IMR-90 (cell line): ENCODE measurements at regions not wholly inside any gene's neighbourhood (a gene's known extent, or its start where the extent isn't known, plus 50 kb on each side); places are given as distances from the start of the nearest gene placed in this dataset.

Experiments
- ATAC-seq: fragments of 200-7000 bp; cut with Tn5 transposase; 2 replicates; pipeline ENCODE4 v1.9.1; 2020; ENCODE audit warnings: low read depth, mild to moderate bottlenecking, moderate library complexity
- BruUV-seq: library from RNA; stranded (reverse); fragments of 400-500 nt; replicated peaks from 2 replicates; lab custom pipeline; 2021; lab: Mats Ljungman, UMichigan
- CTCF ChIA-PET: fragments of 300-600 bp; formaldehyde crosslinking; extraction: SDS; loops from one replicate; lab custom pipeline; 2021; ENCODE audit warnings: antibody characterized with exemption; lab: Yijun Ruan, JAX
- POLR2A ChIA-PET: fragments of 300-600 bp; sonication (Branson Sonifier 250); formaldehyde crosslinking; loops from one replicate; lab custom pipeline; 2022; ENCODE audit warnings: antibody characterized with exemption; ENCODE audit not compliant: unreplicated experiment; lab: Charles Lee
- DNase-seq: peaks from one replicate; pipeline ENCODE4 v3.0.0; 2013
- H2AFZ ChIP-seq: replicated peaks from 2 replicates; pipeline ENCODE3; 2013; ENCODE audit warnings: low read length, mild to moderate bottlenecking; ENCODE audit not compliant: poor library complexity
- H2AK5ac ChIP-seq: 2 replicates; pipeline ENCODE4 v1.6.1; 2013; ENCODE audit warnings: low read depth, low read length, inconsistent platforms
- H2AK9ac ChIP-seq: replicated peaks from 2 replicates; pipeline ENCODE3; 2013; ENCODE audit warnings: mild to moderate bottlenecking, low read depth, low read length, moderate library complexity; ENCODE audit not compliant: poor library complexity
- H2BK120ac ChIP-seq: 2 replicates; pipeline ENCODE4 v1.6.1; 2013; ENCODE audit warnings: low read depth, low read length, inconsistent platforms
- H2BK15ac ChIP-seq: 3 replicates; pipeline ENCODE4 v1.6.1; 2013; ENCODE audit warnings: low read depth, low read length, inconsistent platforms
- H2BK20ac ChIP-seq: 2 replicates; pipeline ENCODE4 v1.6.1; 2013; ENCODE audit warnings: low read depth, mild to moderate bottlenecking, inconsistent platforms, low read length, moderate library complexity
- H2BK5ac ChIP-seq: 2 replicates; pipeline ENCODE4 v1.6.1; 2013; ENCODE audit warnings: mild to moderate bottlenecking, low read depth, low read length, inconsistent platforms; ENCODE audit not compliant: poor library complexity, severe bottlenecking
- H3K14ac ChIP-seq: replicated peaks from 2 replicates; pipeline ENCODE4 v1.6.1; 2013; ENCODE audit warnings: low read depth, low read length, inconsistent platforms
- H3K18ac ChIP-seq: 2 replicates; pipeline ENCODE4 v1.6.1; 2013; ENCODE audit warnings: low read depth, low read length, control low read depth
- H3K23ac ChIP-seq: 2 replicates; pipeline ENCODE4 v1.6.1; 2013; ENCODE audit warnings: low read depth, low read length, inconsistent platforms
- H3K27ac ChIP-seq: 2 replicates; pipeline ENCODE4 v1.5.1; 2013; ENCODE audit warnings: mild to moderate bottlenecking, control low read depth, low read length; ENCODE audit not compliant: insufficient read depth
- H3K27me3 ChIP-seq: 2 replicates; pipeline ENCODE4 v1.6.1; 2013; ENCODE audit warnings: low read length; ENCODE audit not compliant: control insufficient read depth, insufficient read depth
- H3K36me3 ChIP-seq: 2 replicates; pipeline ENCODE4 v1.6.1; 2013; ENCODE audit warnings: low read length, mixed read lengths; ENCODE audit not compliant: control insufficient read depth, insufficient read depth
- H3K4ac ChIP-seq: 2 replicates; pipeline ENCODE4 v1.6.1; 2013; ENCODE audit warnings: low read depth, low read length, inconsistent platforms
- H3K4me1 ChIP-seq: 2 replicates; pipeline ENCODE4 v1.6.1; 2013; ENCODE audit warnings: low read length, mixed read lengths; ENCODE audit not compliant: control insufficient read depth, insufficient read depth
- H3K4me2 ChIP-seq: 2 replicates; pipeline ENCODE4 v1.6.1; 2013; ENCODE audit warnings: low read depth, mild to moderate bottlenecking, control low read depth, low read length, moderate library complexity
- H3K4me3 ChIP-seq: 2 replicates; pipeline ENCODE4 v1.5.1; 2013; ENCODE audit warnings: low read depth, mild to moderate bottlenecking, control low read depth, low read length, moderate library complexity; ENCODE audit not compliant: insufficient read depth
- H3K56ac ChIP-seq: 2 replicates; pipeline ENCODE4 v1.6.1; 2013; ENCODE audit warnings: low read length, inconsistent platforms; ENCODE audit not compliant: insufficient read depth; ENCODE audit errors: extremely low read depth
- H3K79me1 ChIP-seq, 2 experiments: 2 replicates each; pipeline ENCODE4 v1.6.1; 2013; ENCODE audit warnings: low read length in 2 of 2, inconsistent platforms in 1 of 2, low read depth in 1 of 2
- H3K9ac ChIP-seq: 2 replicates; pipeline ENCODE4 v1.6.1; 2013; ENCODE audit warnings: low read depth, low read length, control low read depth
- H3K9me1 ChIP-seq: 2 replicates; pipeline ENCODE4 v1.6.1; 2013; ENCODE audit warnings: low read length, inconsistent platforms; ENCODE audit not compliant: insufficient read depth
- H3K9me3 ChIP-seq: 2 replicates; pipeline ENCODE4 v1.6.1; 2013; ENCODE audit warnings: low read length; ENCODE audit not compliant: control insufficient read depth, insufficient read depth
- H4K20me1 ChIP-seq: 2 replicates; pipeline ENCODE4 v1.6.1; 2013; ENCODE audit warnings: low read length, inconsistent platforms; ENCODE audit not compliant: insufficient read depth
- H4K5ac ChIP-seq: 2 replicates; pipeline ENCODE4 v1.6.1; 2013; ENCODE audit warnings: mild to moderate bottlenecking, low read depth, low read length, control low read depth
- H4K8ac ChIP-seq, 2 experiments: 2 replicates each; pipeline ENCODE4 v1.6.1; 2013; ENCODE audit warnings: low read depth in 2 of 2, low read length in 2 of 2, control low read depth in 1 of 2, inconsistent platforms in 1 of 2
- H4K91ac ChIP-seq: 2 replicates; pipeline ENCODE4 v1.6.1; 2013; ENCODE audit warnings: low read depth, low read length, inconsistent platforms; ENCODE audit not compliant: insufficient read depth
- BHLHE40 ChIP-seq: fragments of 150-350 bp; IDR thresholded peaks from 2 replicates; pipeline ENCODE4 v1.6.1; 2016; ENCODE audit warnings: mild to moderate bottlenecking, low read depth, low read length
- CEBPB ChIP-seq: IDR thresholded peaks from 2 replicates; pipeline ENCODE4 v1.6.1; 2012; ENCODE audit warnings: low read depth, low read length, improper control_type of control experiment
- CHD1 ChIP-seq: IDR thresholded peaks from 2 replicates; pipeline ENCODE4 v1.6.1; 2012; ENCODE audit warnings: low read depth, low read length, improper control_type of control experiment
- CTCF ChIP-seq: conservative IDR thresholded peaks from 2 replicates; pipeline ENCODE4 v1.5.1; 2012; ENCODE audit warnings: mild to moderate bottlenecking, low read depth, low read length, improper control_type of control experiment
- ELK1 ChIP-seq: fragments of 150-350 bp; IDR thresholded peaks from 2 replicates; pipeline ENCODE4 v1.6.1; 2016; ENCODE audit warnings: low read depth, mild to moderate bottlenecking, low read length, moderate library complexity, borderline replicate concordance
- FOS ChIP-seq: fragments of 150-350 bp; IDR thresholded peaks from 2 replicates; pipeline ENCODE4 v1.6.1; 2016; ENCODE audit warnings: low read depth, low read length
- MAFK ChIP-seq: IDR thresholded peaks from 2 replicates; pipeline ENCODE4 v1.6.1; 2012; ENCODE audit warnings: low read depth, low read length, improper control_type of control experiment
- MAZ ChIP-seq: IDR thresholded peaks from 2 replicates; pipeline ENCODE4 v1.6.1; 2012; ENCODE audit warnings: low read depth, mild to moderate bottlenecking, low read length, improper control_type of control experiment, moderate library complexity, borderline replicate concordance
- MXI1 ChIP-seq: IDR thresholded peaks from 2 replicates; pipeline ENCODE4 v1.6.1; 2012; ENCODE audit warnings: low read depth, mild to moderate bottlenecking, low read length, moderate library complexity, borderline replicate concordance
- NFE2L2 ChIP-seq: fragments of 150-350 bp; IDR thresholded peaks from 2 replicates; pipeline ENCODE4 v1.6.1; 2016; ENCODE audit warnings: low read depth, mild to moderate bottlenecking, low read length
- POLR2A ChIP-seq: IDR thresholded peaks from 2 replicates; pipeline ENCODE4 v1.6.1; 2012; ENCODE audit warnings: mild to moderate bottlenecking, low read depth, low read length
- RAD21 ChIP-seq: IDR thresholded peaks from 2 replicates; pipeline ENCODE4 v1.6.1; 2012; ENCODE audit warnings: low read length, improper control_type of control experiment
- RCOR1 ChIP-seq: IDR thresholded peaks from 2 replicates; pipeline ENCODE4 v1.6.1; 2012; ENCODE audit warnings: mild to moderate bottlenecking, low read length, improper control_type of control experiment; ENCODE audit not compliant: insufficient replicate concordance
- RFX5 ChIP-seq: IDR thresholded peaks from 2 replicates; pipeline ENCODE4 v1.8.0; 2012; ENCODE audit warnings: low read depth, mild to moderate bottlenecking, low read length, moderate library complexity
- SMC3 ChIP-seq: fragments of 150-350 bp; IDR thresholded peaks from 2 replicates; pipeline ENCODE4 v1.6.1; 2016; ENCODE audit warnings: low read depth, mild to moderate bottlenecking, antibody characterized with exemption, low read length, moderate library complexity
- USF2 ChIP-seq: fragments of 150-350 bp; IDR thresholded peaks from 2 replicates; pipeline ENCODE4 v1.6.1; 2017; ENCODE audit warnings: mild to moderate bottlenecking, antibody characterized with exemption, low read length, low read depth
- WGBS, 2 experiments: methylation state at CpG; one replicate each; pipeline versions ENCODE4 v1.1.5 to v1.1.7; 2013; ENCODE audit warnings: missing lambda C conversion rate in 2 of 2; ENCODE audit not compliant: insufficient read length in 1 of 2; ENCODE audit errors: extremely low coverage in 2 of 2; 5-methylcytosine and 5-hydroxymethylcytosine counted together
- dilution Hi-C: fragments of 300-500 bp; cut with HindIII; formaldehyde crosslinking; loops from one replicate; pipeline ENCODE4 v1.14.3; 2018; ENCODE audit warnings: low sequenced_read_pairs; ENCODE audit not compliant: unreplicated experiment
- in situ Hi-C: fragments of 300-500 bp; cut with MboI; formaldehyde crosslinking; loops from 3 replicates; pipeline ENCODE4 v1.14.3; 2019; ENCODE audit warnings: low sequenced_read_pairs, inconsistent platforms, mixed read lengths
- intact Hi-C: fragments of 100-400 bp; cut with micrococcal nuclease; formaldehyde crosslinking; loops from 2 replicates; pipeline ENCODE4 v1.10.0; 2022

- TF ChIP-seq SMC3 (no peak), CEBPB (no peak), NFE2L2 (no peak), POLR2A (no peak), BHLHE40 (no peak), ELK1 (no peak), MAZ (no peak), RFX5 (no peak), FOS (no peak), RAD21 (no peak), MAFK (no peak), RCOR1 (no peak), MXI1 (no peak), CHD1 (no peak), CTCF (no peak), USF2 (no peak)
- Histone ChIP-seq H3K4me3 (no peak overlapping the region), H4K91ac (no peak overlapping the region), H3K27me3 (no peaks in the 10 kb centered on the region), H4K5ac (no peak overlapping the region), H3K9me1 (no peaks in the 10 kb centered on the region), H3K14ac (no peak overlapping the region), H3K4me1 (no peaks in the 10 kb centered on the region), H2AK5ac (no peak overlapping the region), H3K36me3 (no peaks in the 10 kb centered on the region), H4K20me1 (no peaks in the 10 kb centered on the region), H3K4ac (no peak overlapping the region), H3K56ac (no peak overlapping the region), H2AFZ (no peak overlapping the region), H2BK20ac (no peak overlapping the region), H3K4me2 (no peak overlapping the region), H4K8ac (no peak overlapping the region), H3K9ac (no peak overlapping the region), H3K23ac (no peak overlapping the region), H2AK9ac (no peak overlapping the region), H3K79me1 (no peaks in the 10 kb centered on the region), H2BK120ac (no peak overlapping the region), H2BK5ac (no peak overlapping the region), H3K27ac (no peak overlapping the region), H3K18ac (no peak overlapping the region), H2BK15ac (no peak overlapping the region), H3K9me3 (peaks cover 16% of the 10 kb centered on the region)
- ChIA-PET POLR2A (no interaction called here), CTCF (no interaction called here)
- no CpG with 5 or more reads among the region's 6 CpGs for WGBS, 2 experiments
- no TSS peak for BruUV-seq
- no peak for ATAC-seq
- intact Hi-C loops (no loop called here), dilution Hi-C loops (no loop called here), in situ Hi-C loops (no loop called here)
- DNase-seq: no peak
Observed at GRCh38 chr15:94631608-94632007, 400.2 kb downstream of the MCTP2 start.
